H1 (cell line): ENCODE measurements at regions not wholly inside any gene's neighbourhood (a gene's known extent, or its start where the extent isn't known, plus 50 kb on each side); places are given as distances from the start of the nearest gene placed in this dataset.

Experiments
- CTCF ChIA-PET: fragments of 300-600 bp; sonication (Branson Sonifier 250); formaldehyde crosslinking; loops from one replicate; lab custom pipeline; 2021; ENCODE audit not compliant: partially characterized antibody; lab: Charles Lee
- POLR2A ChIA-PET: fragments of 300-600 bp; sonication (Branson Sonifier 250); formaldehyde crosslinking; loops from one replicate; lab custom pipeline; 2021; ENCODE audit warnings: inconsistent platforms; ENCODE audit not compliant: partially characterized antibody; lab: Charles Lee
- DNase-seq, 2 experiments: peaks; one replicate each; pipeline versions ENCODE4 v3.0.0 to v3.0.0-alpha.2; 2010 to 2022; ENCODE audit warnings: low spot score in 2 of 2, low read depth in 1 of 2, mixed read lengths in 1 of 2
- FAIRE-seq: peaks from 2 replicates; lab custom pipeline; 2011; peaks lifted over from hg19 to GRCh38; lab: Jason Lieb, UNC
- H2AFZ ChIP-seq: 2 replicates; pipeline ENCODE4 v1.8.1; 2012; ENCODE audit warnings: low read length, inconsistent platforms
- H2AK5ac ChIP-seq: 2 replicates; pipeline ENCODE4 v1.6.1; 2013; ENCODE audit warnings: low read depth, low read length
- H2BK120ac ChIP-seq: replicated peaks from 2 replicates; pipeline ENCODE3; 2013; ENCODE audit warnings: low read depth, low read length, inconsistent platforms
- H2BK12ac ChIP-seq: 2 replicates; pipeline ENCODE4 v1.6.1; 2013; ENCODE audit warnings: low read depth, low read length
- H2BK15ac ChIP-seq: 2 replicates; pipeline ENCODE4 v1.6.1; 2013; ENCODE audit warnings: low read length
- H2BK20ac ChIP-seq: 2 replicates; pipeline ENCODE4 v1.6.1; 2013; ENCODE audit warnings: low read length
- H2BK5ac ChIP-seq: 2 replicates; pipeline ENCODE4 v1.6.1; 2013; ENCODE audit warnings: low read depth, low read length
- H3K14ac ChIP-seq: 2 replicates; pipeline ENCODE4 v1.6.1; 2013; ENCODE audit warnings: inconsistent platforms; ENCODE audit not compliant: insufficient read length
- H3K18ac ChIP-seq: 2 replicates; pipeline ENCODE4 v1.6.1; 2013; ENCODE audit warnings: low read length; ENCODE audit errors: extremely low read depth
- H3K23ac ChIP-seq: 2 replicates; pipeline ENCODE4 v1.6.1; 2013; ENCODE audit warnings: inconsistent platforms; ENCODE audit not compliant: insufficient read length
- H3K23me2 ChIP-seq: 2 replicates; pipeline ENCODE4 v1.6.1; 2013; ENCODE audit warnings: low read depth, low read length
- H3K27ac ChIP-seq: 2 replicates; pipeline ENCODE4 v1.6.1; 2011; ENCODE audit warnings: low read depth, low read length, inconsistent platforms
- H3K27me3 ChIP-seq, 4 experiments: replicated peaks in 1 of 4; 1 replicate in 1 of 4; 2 replicates in 3 of 4; pipeline versions ENCODE4 v1.6.1 to v1.8.1; 2011 to 2013; ENCODE audit warnings: low read length in 3 of 4, mild to moderate bottlenecking in 3 of 4, inconsistent platforms in 2 of 4, mixed read lengths in 2 of 4, moderate library complexity in 1 of 4; ENCODE audit not compliant: control insufficient read depth in 3 of 4, insufficient read depth in 3 of 4; ENCODE audit errors: extremely low read depth in 1 of 4
- H3K36me3 ChIP-seq, 4 experiments: 2 replicates each; pipeline versions ENCODE4 v1.6.1 to v1.8.1; 2011 to 2013; ENCODE audit warnings: mild to moderate bottlenecking in 4 of 4, low read length in 3 of 4, moderate library complexity in 2 of 4, control low read depth in 1 of 4, inconsistent platforms in 1 of 4; ENCODE audit not compliant: insufficient read depth in 4 of 4, control insufficient read depth in 2 of 4
- H3K4ac ChIP-seq: replicated peaks from 2 replicates; pipeline ENCODE3; 2013; ENCODE audit warnings: low read length, low read depth, mixed read lengths, inconsistent platforms; ENCODE audit not compliant: insufficient read length
- H3K4me1 ChIP-seq, 4 experiments: replicated peaks in 1 of 4; 1 replicate in 1 of 4; 2 replicates in 3 of 4; pipeline versions ENCODE4 v1.6.1 to v1.8.1; 2011 to 2013; ENCODE audit warnings: low read length in 3 of 4, inconsistent platforms in 2 of 4, mixed read lengths in 1 of 4; ENCODE audit not compliant: insufficient read depth in 4 of 4, control insufficient read depth in 3 of 4
- H3K4me2 ChIP-seq, 2 experiments: 2 replicates each; pipeline versions ENCODE4 v1.6.1 to v1.8.1; 2011 to 2013; ENCODE audit warnings: low read depth in 2 of 2, low read length in 2 of 2, control low read depth in 1 of 2, inconsistent platforms in 1 of 2, mild to moderate bottlenecking in 1 of 2; ENCODE audit not compliant: insufficient read depth in 1 of 2
- H3K4me3 ChIP-seq, 4 experiments: fragments of 200-600, 300-600 bp in 1 of 4; sonication (generic), shearing (Covaris generic), sonication (Bioruptor Twin) in 1 of 4; 2 replicates each; pipeline versions ENCODE4 v1.5.1 to v1.8.1; 2011 to 2016; ENCODE audit warnings: low read length in 4 of 4, low read depth in 3 of 4, control low read depth in 2 of 4, inconsistent platforms in 2 of 4, mild to moderate bottlenecking in 2 of 4, mixed read lengths in 1 of 4, moderate library complexity in 1 of 4; ENCODE audit not compliant: insufficient read depth in 2 of 4; ENCODE audit errors: extremely low read depth in 1 of 4
- H3K56ac ChIP-seq: replicated peaks from 2 replicates; pipeline ENCODE3; 2013; ENCODE audit warnings: low read depth, mild to moderate bottlenecking, mixed read lengths, low read length, inconsistent platforms; ENCODE audit not compliant: insufficient read length
- H3K79me1 ChIP-seq: 2 replicates; pipeline ENCODE4 v1.6.1; 2013; ENCODE audit warnings: low read depth, low read length, control low read depth
- H3K79me2 ChIP-seq, 2 experiments: 2 replicates each; pipeline versions ENCODE4 v1.6.1 to v1.8.1; 2012 to 2013; ENCODE audit warnings: low read length in 2 of 2, mild to moderate bottlenecking in 2 of 2, inconsistent platforms in 1 of 2; ENCODE audit not compliant: insufficient read depth in 2 of 2, control insufficient read depth in 1 of 2
- H3K9ac ChIP-seq, 4 experiments: replicated peaks in 1 of 4; 1 replicate in 1 of 4; 2 replicates in 3 of 4; pipeline versions ENCODE4 v1.6.1 to v1.8.1; 2011 to 2013; ENCODE audit warnings: low read depth in 3 of 4, low read length in 3 of 4, control low read depth in 2 of 4, mild to moderate bottlenecking in 2 of 4, moderate library complexity in 2 of 4, inconsistent platforms in 1 of 4; ENCODE audit errors: extremely low read depth in 1 of 4
- H3K9me3 ChIP-seq, 2 experiments: 2 replicates each; pipeline versions ENCODE4 v1.6.1 to v1.8.1; 2012 to 2013; ENCODE audit warnings: mild to moderate bottlenecking in 2 of 2, moderate library complexity in 2 of 2, control low read depth in 1 of 2, inconsistent platforms in 1 of 2, low read depth in 1 of 2, low read length in 1 of 2, mixed read lengths in 1 of 2; ENCODE audit not compliant: insufficient read depth in 2 of 2
- H4K20me1 ChIP-seq, 2 experiments: replicated peaks in 1 of 2; 2 replicates each; pipeline versions ENCODE3 to v1.8.1; 2011 to 2013; ENCODE audit warnings: inconsistent platforms in 2 of 2, low read length in 2 of 2, mild to moderate bottlenecking in 1 of 2; ENCODE audit not compliant: insufficient read depth in 2 of 2, control insufficient read depth in 1 of 2
- H4K5ac ChIP-seq: 2 replicates; pipeline ENCODE4 v1.6.1; 2013; ENCODE audit warnings: low read length, low read depth, mixed read lengths, inconsistent platforms; ENCODE audit not compliant: insufficient read length
- H4K8ac ChIP-seq: 2 replicates; pipeline ENCODE4 v1.8.0; 2013; ENCODE audit warnings: mild to moderate bottlenecking, moderate library complexity, low read length, inconsistent platforms; ENCODE audit not compliant: insufficient read depth; ENCODE audit errors: extremely low read depth
- H4K91ac ChIP-seq: replicated peaks from 2 replicates; pipeline ENCODE3; 2013; ENCODE audit warnings: low read length, mixed read lengths, inconsistent platforms; ENCODE audit not compliant: insufficient read length
- ASH2L ChIP-seq: fragments of 200-600, 300-600 bp; sonication (generic); IDR thresholded peaks from one replicate; pipeline ENCODE4 v1.7.1; 2017; ENCODE audit warnings: low read length
- ATF2 ChIP-seq: IDR thresholded peaks from 2 replicates; pipeline ENCODE4 v1.6.1; 2012; ENCODE audit warnings: low read length, inconsistent platforms
- ATF3 ChIP-seq: IDR thresholded peaks from 2 replicates; pipeline ENCODE4 v1.6.1; 2011; ENCODE audit warnings: low read depth, mild to moderate bottlenecking, low read length; ENCODE audit not compliant: insufficient read depth
- BACH1 ChIP-seq: IDR thresholded peaks from 2 replicates; pipeline ENCODE4 v1.6.1; 2012; ENCODE audit warnings: low read length, improper control_type of control experiment
- CBX8 ChIP-seq: fragments of 300-800, 300-1000 bp; sonication (generic); IDR thresholded peaks from 2 replicates; pipeline ENCODE4 v1.7.1; 2016; ENCODE audit warnings: low read depth, low read length, borderline replicate concordance
- CHD2 ChIP-seq: IDR thresholded peaks from 2 replicates; pipeline ENCODE4 v1.6.1; 2012; ENCODE audit warnings: low read length, improper control_type of control experiment
- FOSL1 ChIP-seq: IDR thresholded peaks from 2 replicates; pipeline ENCODE4 v1.6.1; 2011; ENCODE audit warnings: mild to moderate bottlenecking, low read depth, low read length, moderate library complexity; ENCODE audit not compliant: insufficient read depth
- KDM1A ChIP-seq: fragments of 200-600, 300-600 bp; sonication (generic); IDR thresholded peaks from 2 replicates; pipeline ENCODE4 v1.7.1; 2016; ENCODE audit warnings: mild to moderate bottlenecking, low read length, borderline replicate concordance
- NRF1 ChIP-seq: IDR thresholded peaks from 2 replicates; pipeline ENCODE4 v1.6.1; 2011; ENCODE audit warnings: mild to moderate bottlenecking, low read depth, low read length, improper control_type of control experiment
- RAD21 ChIP-seq, 2 experiments: IDR thresholded peaks in 1 of 2; conservative IDR thresholded peaks in 1 of 2; 2 replicates each; pipeline ENCODE4 v1.6.1; 2011; ENCODE audit warnings: low read depth in 2 of 2, low read length in 2 of 2, improper control_type of control experiment in 1 of 2, inconsistent platforms in 1 of 2, mild to moderate bottlenecking in 1 of 2, moderate library complexity in 1 of 2
- RBBP5 ChIP-seq: IDR thresholded peaks from 2 replicates; pipeline ENCODE4 v1.7.1; 2012; ENCODE audit warnings: low read depth, mild to moderate bottlenecking, inconsistent platforms, low read length, moderate library complexity, borderline replicate concordance
- RFX5 ChIP-seq: IDR thresholded peaks from 2 replicates; pipeline ENCODE4 v1.6.1; 2011; ENCODE audit warnings: low read depth, low read length, improper control_type of control experiment, borderline replicate concordance
- WGBS, 2 experiments: shearing (Covaris generic) in 1 of 2; methylation state at CpG; one replicate each; pipeline versions ENCODE4 v1.1.6 to v1.1.7; 2013 to 2015; ENCODE audit warnings: low lambda C conversion rate in 2 of 2, mixed read lengths in 2 of 2, inconsistent platforms in 1 of 2, low coverage in 1 of 2, missing lambda C conversion rate in 1 of 2; ENCODE audit not compliant: insufficient replicate concordance in 2 of 2, insufficient coverage in 1 of 2, insufficient read length in 1 of 2; ENCODE audit errors: extremely low coverage in 1 of 2, missing lambda C conversion rate in 1 of 2; 5-methylcytosine and 5-hydroxymethylcytosine counted together

- Histone ChIP-seq H2BK20ac (no peak overlapping the region), H4K5ac (no peak overlapping the region), H3K79me2 (no peaks in the 10 kb centered on the region), H3K27me3 (no peaks in the 10 kb centered on the region), H2BK15ac (no peak overlapping the region), H3K4ac (no peak overlapping the region), H2AFZ (no peak overlapping the region), H4K20me1 (no peaks in the 10 kb centered on the region), H4K91ac (no peak overlapping the region), H3K9ac (no peak overlapping the region), H3K56ac (no peak overlapping the region), H3K79me1 (no peaks in the 10 kb centered on the region), H3K4me2 (no peak overlapping the region), H3K4me1 (no peaks in the 10 kb centered on the region), H3K18ac (no peak overlapping the region), H2BK12ac (no peak overlapping the region), H2AK5ac (no peak overlapping the region), H3K36me3 (no peaks in the 10 kb centered on the region), H3K23ac (no peak overlapping the region), H4K8ac (no peak overlapping the region), H3K9me3 (peaks cover 5 to 18% of the 10 kb centered on the region in 2 experiments; a peak in 1 of 4 replicates), H2BK5ac (no peak overlapping the region), H2BK120ac (no peak overlapping the region), H3K4me3 (no peak overlapping the region), H3K14ac (no peak overlapping the region), H3K27ac (no peak overlapping the region), H3K23me2 (no peaks in the 10 kb centered on the region)
- CTCF ChIA-PET: no interaction called here
- FAIRE-seq (no peak), DNase-seq (no peak)
- POLR2A ChIA-PET: no interaction called here
- 97% methylated on average over 5 of the region's 5 CpGs; no CpG with 5 or more reads in 1 of the 2 experiments for WGBS, 2 experiments
- no peak for TF ChIP-seq RFX5
- no peak for TF ChIP-seq BACH1
- no peak for TF ChIP-seq ATF3
- no peak for TF ChIP-seq CBX8
- no peak for TF ChIP-seq CHD2
- TF ChIP-seq ATF2: no peak
- no peak for TF ChIP-seq RAD21 (IDR thresholded peaks at IDR 0.05 in 1 of 2, conservative IDR thresholded peaks at IDR 0.05 in 1 of 2; ENCODE audit: low read depth in 2 of 2, low read length in 2 of 2)
- no peak for TF ChIP-seq FOSL1
- TF ChIP-seq KDM1A: no peak
- TF ChIP-seq RBBP5: no peak
- no peak for TF ChIP-seq ASH2L
- no peak for TF ChIP-seq NRF1
These were observed 586.5 kb downstream of the IRX1 start for GRCh38 chr5:4182144-4182543.
